Smooth muscle cell (in vitro differentiated cells): ENCODE measurements at regions not wholly inside any gene's neighbourhood (a gene's known extent, or its start where the extent isn't known, plus 50 kb on each side); places are given as distances from the start of the nearest gene placed in this dataset.
"Not testable (repeated sequence)": the region's sequence is repeated elsewhere in the genome, so short reads cannot be mapped to it uniquely, and the experiment has no call there.

Experiments used
- DNase-seq: peaks from one replicate; lab custom pipeline; 2025; ENCODE audit not compliant: unreplicated experiment; lab: John Stamatoyannopoulos, UW
- H2AFZ ChIP-seq: fragments of 200-600 bp; sonication (generic); 2 replicates; pipeline ENCODE4 v1.6.0; 2016; ENCODE audit warnings: antibody characterized with exemption, low read depth, mild to moderate bottlenecking
- H3F3A ChIP-seq: fragments of 200-600 bp; sonication (generic); 2 replicates; pipeline ENCODE4 v1.6.0; 2017; ENCODE audit warnings: antibody characterized with exemption, low read depth
- H3K27ac ChIP-seq: fragments of 200-600 bp; sonication (generic); 2 replicates; pipeline ENCODE4 v1.5.1; 2016; ENCODE audit warnings: low read depth, mild to moderate bottlenecking
- H3K27me3 ChIP-seq: fragments of 200-600 bp; sonication (generic); 2 replicates; pipeline ENCODE4 v1.6.1; 2016; ENCODE audit warnings: low read depth, mild to moderate bottlenecking
- H3K36me3 ChIP-seq: fragments of 200-600 bp; sonication (generic); 2 replicates; pipeline ENCODE4 v1.5.1; 2016; ENCODE audit warnings: low read depth
- H3K4me1 ChIP-seq: fragments of 200-600 bp; sonication (generic); 2 replicates; pipeline ENCODE4 v1.5.1; 2016; ENCODE audit warnings: low read depth
- H3K4me2 ChIP-seq: fragments of 200-600 bp; sonication (generic); 2 replicates; pipeline ENCODE4 v1.6.0; 2016; ENCODE audit warnings: mild to moderate bottlenecking
- H3K4me3 ChIP-seq: fragments of 200-600 bp; sonication (generic); 2 replicates; pipeline ENCODE4 v1.5.1; 2016; ENCODE audit warnings: mild to moderate bottlenecking
- H3K79me2 ChIP-seq: fragments of 200-600 bp; sonication (generic); 2 replicates; pipeline ENCODE4 v1.6.0; 2016; ENCODE audit warnings: low read depth, mild to moderate bottlenecking
- H3K9ac ChIP-seq: fragments of 200-600 bp; sonication (generic); 2 replicates; pipeline ENCODE4 v1.6.0; 2016; ENCODE audit warnings: low read depth
- H3K9me3 ChIP-seq: fragments of 200-600 bp; sonication (generic); replicated peaks from 2 replicates; pipeline ENCODE4 v1.5.1; 2016; ENCODE audit warnings: low read depth
- H4K20me1 ChIP-seq: fragments of 200-600 bp; sonication (generic); 2 replicates; pipeline ENCODE4 v1.6.0; 2016; ENCODE audit warnings: low read depth
- WGBS: methylation state at CpG from one replicate; pipeline ENCODE4 v1.1.7; 2016; ENCODE audit warnings: low lambda C conversion rate; 5-methylcytosine and 5-hydroxymethylcytosine counted together

DNA sequence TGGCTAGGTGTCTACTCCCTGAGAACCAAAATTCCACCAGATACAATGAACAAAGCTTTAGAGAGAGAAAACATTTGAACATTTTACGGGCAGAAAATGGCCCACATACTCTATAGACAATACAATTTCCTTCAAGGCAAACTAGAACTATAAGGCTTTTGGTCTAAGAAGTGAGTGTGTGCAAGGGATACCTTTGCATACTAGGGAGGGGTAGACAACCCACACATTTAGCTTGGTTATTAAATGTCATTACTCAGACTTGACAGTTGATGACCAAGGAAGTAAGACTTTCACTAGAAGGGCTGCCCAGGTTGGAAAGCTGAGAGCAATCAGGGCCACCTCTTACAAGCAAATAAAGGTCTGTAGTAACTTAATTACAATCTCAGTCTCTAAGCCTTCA is 64.0 kb upstream of the PLEKHM1 start:
- not testable (repeated sequence) for H3F3A ChIP-seq, H3K4me3 ChIP-seq, H3K36me3 ChIP-seq, H3K27ac ChIP-seq, H3K4me1 ChIP-seq, H3K9ac ChIP-seq, H4K20me1 ChIP-seq, H3K27me3 ChIP-seq, H2AFZ ChIP-seq, H3K4me2 ChIP-seq, DNase-seq, H3K9me3 ChIP-seq, H3K79me2 ChIP-seq
- WGBS: no CpG with 5 or more reads among the region's 1 CpG

DNA sequence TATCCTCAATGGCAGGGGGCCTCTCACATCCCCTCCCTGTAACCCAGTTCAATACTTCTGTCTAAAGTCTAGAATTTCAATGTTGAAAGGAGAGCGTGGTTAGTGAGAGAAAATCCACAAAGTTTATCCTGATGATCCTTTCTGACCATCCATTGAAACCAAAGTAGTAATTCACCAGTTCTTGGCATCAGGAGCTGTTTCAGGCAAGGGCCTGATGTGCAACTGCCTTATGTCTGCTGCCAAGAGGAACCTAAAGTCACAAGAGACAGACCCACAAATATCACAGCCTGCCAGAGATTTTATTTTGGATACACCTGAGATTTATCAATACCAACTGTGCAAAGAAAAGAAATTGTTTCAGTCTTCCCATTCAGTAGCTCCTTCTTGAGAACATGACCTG is 68.3 kb upstream of the PLEKHM1 start:
- H3F3A ChIP-seq, H3K4me3 ChIP-seq, H4K20me1 ChIP-seq, H3K9me3 ChIP-seq, H3K4me2 ChIP-seq, H3K9ac ChIP-seq, H3K27me3 ChIP-seq, H3K79me2 ChIP-seq, H3K27ac ChIP-seq, H2AFZ ChIP-seq, H3K36me3 ChIP-seq, DNase-seq, H3K4me1 ChIP-seq: not testable (repeated sequence)
- WGBS: no CpG with 5 or more reads among the region's 1 CpG

DNA sequence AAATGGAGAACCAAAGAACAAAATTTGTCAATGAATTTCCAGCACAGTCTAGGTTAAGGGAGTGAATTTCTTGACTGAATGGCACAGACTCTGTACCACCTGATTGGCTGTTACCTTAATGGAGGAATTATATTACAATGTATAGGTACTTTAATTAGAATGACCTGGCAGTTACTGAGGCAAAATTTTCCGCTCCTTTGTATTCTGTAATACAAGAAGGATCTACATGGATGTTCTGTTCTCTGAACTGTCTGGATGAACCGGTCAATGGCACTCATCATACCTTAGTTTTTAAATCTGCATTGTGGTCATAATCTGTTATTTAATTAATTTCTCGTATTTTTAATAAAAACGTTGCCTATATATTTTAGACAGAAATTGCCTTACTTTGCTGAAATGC is 72.3 kb upstream of the PLEKHM1 start:
- 83% methylated on average over 4 of the region's 4 CpGs for WGBS
- H4K20me1 ChIP-seq, H3K4me2 ChIP-seq, H3K4me1 ChIP-seq, H2AFZ ChIP-seq, H3K9me3 ChIP-seq, DNase-seq, H3K36me3 ChIP-seq, H3K27me3 ChIP-seq, H3K27ac ChIP-seq, H3K9ac ChIP-seq, H3K79me2 ChIP-seq, H3K4me3 ChIP-seq, H3F3A ChIP-seq: not testable (repeated sequence)

DNA sequence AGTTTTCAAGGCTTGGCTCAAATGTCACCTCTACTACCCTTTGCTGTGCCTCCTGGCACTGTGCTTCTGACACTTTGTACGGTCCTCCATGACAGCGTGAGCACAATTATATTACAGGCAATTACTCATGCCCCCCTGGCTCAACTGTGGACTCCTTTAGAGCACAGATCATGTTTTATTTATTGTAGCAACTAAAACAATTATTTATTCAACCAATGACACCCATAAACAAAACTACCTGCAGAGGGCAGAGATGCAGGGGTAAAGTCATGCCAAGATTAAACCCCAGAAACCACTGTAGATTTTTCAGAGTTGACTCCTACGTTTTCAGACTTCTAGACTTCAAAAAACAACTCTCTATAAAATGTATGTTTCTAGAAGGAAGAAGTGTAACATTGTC is 72.8 kb upstream of the PLEKHM1 start:
- 89% methylated on average over 3 of the region's 3 CpGs for WGBS

DNA sequence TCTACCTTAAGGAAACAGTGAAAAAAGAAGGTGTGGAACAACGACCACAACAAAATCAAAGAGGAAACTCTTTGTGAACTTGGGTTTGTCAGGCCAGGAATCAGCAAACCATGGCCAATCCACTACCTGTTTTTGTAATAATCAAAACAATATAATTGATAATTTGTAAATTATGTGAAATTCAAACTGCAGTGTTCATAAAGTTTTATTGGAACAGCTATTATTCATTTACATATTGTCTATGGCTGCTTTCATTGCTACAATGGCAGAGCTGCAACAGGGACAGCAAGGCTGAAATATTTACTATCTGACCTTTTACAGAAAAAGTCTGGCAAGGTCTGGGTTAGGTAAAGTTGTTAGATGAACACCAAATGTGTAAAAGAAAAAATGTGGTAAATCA is 77.8 kb upstream of the PLEKHM1 start:
- not testable (repeated sequence) for H3K4me3 ChIP-seq, H3F3A ChIP-seq, H3K4me1 ChIP-seq, H2AFZ ChIP-seq, H3K27ac ChIP-seq, H3K36me3 ChIP-seq, DNase-seq, H4K20me1 ChIP-seq, H3K9me3 ChIP-seq, H3K79me2 ChIP-seq, H3K27me3 ChIP-seq, H3K9ac ChIP-seq, H3K4me2 ChIP-seq
- WGBS: 95% methylated on average over 1 of the region's 1 CpG

More for the DNA sequence above, 72.8 kb upstream of the PLEKHM1 start:
- not testable (repeated sequence) for H3K9ac ChIP-seq, H4K20me1 ChIP-seq, H3K4me3 ChIP-seq, H3K36me3 ChIP-seq, H3K27me3 ChIP-seq, H3K4me2 ChIP-seq, H3K27ac ChIP-seq, H3K4me1 ChIP-seq, H3K9me3 ChIP-seq, H3F3A ChIP-seq, H2AFZ ChIP-seq, DNase-seq, H3K79me2 ChIP-seq

DNA sequence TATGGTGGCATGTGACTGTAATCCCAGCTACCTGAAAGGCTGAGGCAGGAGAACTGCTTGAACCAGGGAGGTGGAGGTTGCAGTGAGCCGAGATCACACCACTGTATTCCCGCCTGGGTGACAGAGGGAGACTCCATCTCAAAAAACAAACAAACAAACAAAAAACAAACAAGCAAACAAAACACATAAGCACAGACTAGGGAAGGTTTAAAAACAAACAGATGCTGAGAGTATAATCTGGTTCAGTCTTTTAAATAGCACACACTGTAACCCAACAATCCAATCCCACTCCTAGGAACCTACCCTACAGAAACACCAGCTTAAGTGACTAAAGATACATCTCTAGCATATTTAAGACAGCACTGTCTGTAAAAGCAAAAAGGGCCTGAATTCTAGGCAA is 82.8 kb upstream of the PLEKHM1 start:
- H3F3A ChIP-seq, H3K27ac ChIP-seq, H3K4me3 ChIP-seq, DNase-seq, H3K27me3 ChIP-seq, H3K9me3 ChIP-seq, H3K4me2 ChIP-seq, H2AFZ ChIP-seq, H3K4me1 ChIP-seq, H3K36me3 ChIP-seq, H3K9ac ChIP-seq: not testable (repeated sequence)
- Histone ChIP-seq H3K79me2 (peaks cover 26% of the 10 kb centered on the region), H4K20me1 (peaks cover 45% of the 10 kb centered on the region)
- 86% methylated on average over 2 of the region's 2 CpGs for WGBS
